Hepatocyte (in vitro differentiated cells): ENCODE measurements at regions not wholly inside any gene's neighbourhood (a gene's known extent, or its start where the extent isn't known, plus 50 kb on each side); places are given as distances from the start of the nearest gene placed in this dataset.

Experiments
- EZH2 ChIP-seq: fragments of 200-600 bp; sonication (generic); IDR thresholded peaks from 2 replicates; pipeline ENCODE4 v1.6.1; 2016; ENCODE audit warnings: antibody characterized with exemption, mild to moderate bottlenecking, borderline replicate concordance
- EZH2phosphoT487 ChIP-seq: fragments of 200-600 bp; sonication (generic); IDR thresholded peaks from one replicate; pipeline ENCODE4 v1.6.1; 2018; ENCODE audit warnings: antibody characterized with exemption, mild to moderate bottlenecking, low read depth, moderate library complexity; ENCODE audit not compliant: unreplicated experiment, severe bottlenecking
- TF ChIP-seq, protein P1 (sequence below): fragments of 200-600 bp; sonication (generic); IDR thresholded peaks from 2 replicates; pipeline ENCODE4 v1.5.1; 2016; ENCODE audit warnings: antibody characterized with exemption, mild to moderate bottlenecking; ENCODE audit not compliant: poor library complexity

DNA sequence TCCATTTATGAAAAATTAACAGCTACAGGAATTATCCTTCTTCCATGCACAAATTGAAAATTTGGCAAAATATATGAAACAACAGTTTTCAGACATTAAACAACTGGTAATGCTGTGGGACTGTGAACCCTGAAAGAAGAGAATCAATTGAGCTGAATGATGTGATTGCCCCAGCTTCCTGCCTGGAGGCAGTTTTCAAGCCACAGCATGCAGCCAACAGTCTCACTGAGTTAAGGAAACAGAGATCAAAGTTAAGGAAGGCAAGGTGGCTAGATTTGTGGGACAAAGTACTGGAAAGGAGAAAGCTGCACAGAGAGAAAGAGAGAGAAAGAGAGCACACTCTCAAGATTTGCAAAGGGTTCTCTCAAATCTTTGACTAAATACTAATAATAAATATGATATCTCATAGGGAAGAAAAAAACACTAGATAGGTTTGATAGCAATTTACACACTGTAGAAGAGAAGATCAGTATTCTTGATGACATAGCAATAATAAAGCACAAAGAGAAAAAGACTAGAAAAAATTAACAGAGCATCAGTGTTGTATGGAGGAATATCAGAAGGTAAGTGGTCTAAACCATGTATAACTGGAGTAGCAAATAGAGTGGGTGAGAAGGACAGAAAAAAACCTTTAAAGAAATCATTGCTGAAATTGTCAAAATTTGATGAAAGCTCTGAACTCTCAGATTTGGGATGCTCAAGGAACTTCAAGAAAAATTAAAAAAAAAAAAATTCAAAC, 70.1 kb upstream of the CNKSR3 start:
- TF ChIP-seq, protein P1, sequence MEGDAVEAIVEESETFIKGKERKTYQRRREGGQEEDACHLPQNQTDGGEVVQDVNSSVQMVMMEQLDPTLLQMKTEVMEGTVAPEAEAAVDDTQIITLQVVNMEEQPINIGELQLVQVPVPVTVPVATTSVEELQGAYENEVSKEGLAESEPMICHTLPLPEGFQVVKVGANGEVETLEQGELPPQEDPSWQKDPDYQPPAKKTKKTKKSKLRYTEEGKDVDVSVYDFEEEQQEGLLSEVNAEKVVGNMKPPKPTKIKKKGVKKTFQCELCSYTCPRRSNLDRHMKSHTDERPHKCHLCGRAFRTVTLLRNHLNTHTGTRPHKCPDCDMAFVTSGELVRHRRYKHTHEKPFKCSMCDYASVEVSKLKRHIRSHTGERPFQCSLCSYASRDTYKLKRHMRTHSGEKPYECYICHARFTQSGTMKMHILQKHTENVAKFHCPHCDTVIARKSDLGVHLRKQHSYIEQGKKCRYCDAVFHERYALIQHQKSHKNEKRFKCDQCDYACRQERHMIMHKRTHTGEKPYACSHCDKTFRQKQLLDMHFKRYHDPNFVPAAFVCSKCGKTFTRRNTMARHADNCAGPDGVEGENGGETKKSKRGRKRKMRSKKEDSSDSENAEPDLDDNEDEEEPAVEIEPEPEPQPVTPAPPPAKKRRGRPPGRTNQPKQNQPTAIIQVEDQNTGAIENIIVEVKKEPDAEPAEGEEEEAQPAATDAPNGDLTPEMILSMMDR: no peak
- no peak for TF ChIP-seq EZH2
- TF ChIP-seq EZH2phosphoT487: no peak
